ENCODE measurements at regions not wholly inside any gene's neighbourhood (a gene's known extent, or its start where the extent isn't known, plus 50 kb on each side); places are given as distances from the start of the nearest gene placed in this dataset.

DNA sequence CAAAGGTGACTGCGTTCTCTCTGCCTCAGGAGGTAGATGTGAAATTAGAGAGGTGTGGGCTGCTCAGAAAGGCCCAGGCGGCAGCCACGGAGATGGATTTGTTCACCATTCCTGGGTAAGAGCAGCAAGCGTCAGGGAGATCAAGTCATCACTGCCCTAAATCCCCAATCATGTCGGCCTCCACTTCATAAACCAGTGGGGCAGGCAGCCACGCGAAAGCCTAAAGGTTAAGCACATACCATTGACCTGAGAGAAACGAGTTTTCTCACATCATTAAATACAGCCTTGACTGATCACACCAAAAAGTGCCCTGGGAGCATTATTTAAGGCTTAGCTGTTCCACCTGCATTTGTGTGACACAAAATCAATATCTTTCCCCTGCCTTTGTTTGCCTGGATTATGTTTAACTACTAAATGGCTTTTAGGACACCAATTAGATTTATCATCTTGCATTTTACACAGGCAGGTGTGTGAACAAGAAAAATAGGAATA is 50.7 kb upstream of the FOXB1 start:
- no peak for DNase-seq (ENCODE audit: low spot score)

DNA sequence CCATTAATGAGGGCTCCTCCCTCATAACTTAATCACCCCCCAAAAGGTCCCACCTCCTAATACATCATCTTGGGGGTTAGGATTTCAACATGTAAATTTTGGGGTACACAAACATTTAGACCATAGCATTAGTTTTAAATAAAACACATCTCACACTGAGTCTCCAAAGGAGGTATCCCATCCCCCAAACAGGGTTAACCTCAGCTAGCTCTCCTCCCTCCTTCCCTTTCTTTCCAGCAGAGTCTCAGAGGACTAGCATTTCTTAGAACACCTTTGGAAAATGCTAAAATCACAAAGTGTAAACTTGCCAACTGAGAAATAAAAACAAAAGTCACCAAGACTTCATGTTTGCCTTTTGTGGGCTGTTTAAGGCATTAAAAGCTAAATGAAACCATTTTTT is 51.2 kb upstream of the FOXB1 start:
- DNase-seq (ENCODE audit: low spot score): no peak

DNA sequence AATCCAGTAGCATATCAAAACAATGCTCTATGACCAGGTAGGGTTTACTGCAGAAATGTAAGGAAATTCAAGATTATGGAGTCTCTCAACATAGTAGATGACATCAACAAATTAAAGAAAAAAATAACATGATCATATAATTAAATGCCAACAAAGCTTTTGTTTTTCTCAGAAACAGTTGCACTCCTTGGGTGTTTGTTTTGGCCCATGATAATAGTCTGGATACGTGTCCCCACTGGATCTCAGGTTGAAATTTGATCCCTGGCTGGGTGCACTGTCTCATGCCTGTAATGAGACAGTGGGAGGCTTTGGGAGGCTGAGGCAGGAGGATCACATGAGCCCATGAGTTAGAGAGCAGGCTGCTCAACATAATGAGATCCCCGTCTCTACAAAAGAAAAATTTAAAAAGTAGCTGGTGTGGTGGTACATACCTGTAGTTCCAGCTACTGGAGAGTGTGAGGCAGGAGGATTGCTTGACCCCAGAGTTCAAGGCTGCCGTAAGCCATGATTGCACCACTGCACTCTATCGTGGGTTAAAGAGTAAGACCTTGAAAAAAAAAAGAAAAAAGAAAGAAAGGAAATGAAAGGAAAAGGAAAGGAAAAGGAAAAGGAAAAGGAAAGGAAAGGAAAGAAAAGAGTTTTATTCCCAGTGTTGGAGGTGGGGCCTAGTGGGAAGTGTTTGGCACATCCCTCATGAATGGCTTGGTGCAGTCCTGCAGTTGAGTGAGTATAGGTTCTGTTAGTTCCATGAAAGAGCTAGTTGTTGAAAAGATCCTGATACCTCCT is 53.3 kb upstream of the FOXB1 start:
- DNase-seq (ENCODE audit: low spot score): no peak

- no peak for DNase-seq (ENCODE audit: low spot score)
Observed at GRCh38 chr15:59948924-59949613, 55.0 kb upstream of the FOXB1 start.

GRCh38 chr15:59946084-59946483 is 58.0 kb upstream of the FOXB1 start:
- no peak for DNase-seq (ENCODE audit: low spot score)

- no peak for DNase-seq (ENCODE audit: low spot score)
Observed at GRCh38 chr15:59945036-59945435, 59.1 kb upstream of the FOXB1 start.

DNA sequence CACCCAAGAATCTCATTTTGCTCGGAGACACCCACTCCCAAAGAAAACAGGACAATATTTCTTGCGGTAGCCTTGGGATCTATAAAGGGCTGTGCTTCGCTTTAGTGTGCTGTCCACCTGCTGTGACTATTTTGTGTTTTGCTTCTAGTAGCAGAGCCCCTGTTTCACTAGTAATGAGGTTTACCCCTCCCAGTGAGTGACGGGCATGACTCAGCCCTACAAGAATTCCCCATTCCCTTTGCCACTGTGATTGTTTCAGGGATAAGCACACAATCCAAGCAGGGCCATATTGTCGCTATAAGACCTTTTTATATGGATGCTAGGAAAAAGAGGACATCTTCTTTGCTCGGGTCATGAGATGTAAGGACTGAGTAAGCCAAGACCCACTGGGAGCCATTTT is 62.5 kb upstream of the FOXB1 start:
- no peak for DNase-seq (ENCODE audit: low spot score)

GRCh38 chr15:59940928-59941327 is 63.2 kb upstream of the FOXB1 start:
- no peak for DNase-seq (ENCODE audit: low spot score)

DNA sequence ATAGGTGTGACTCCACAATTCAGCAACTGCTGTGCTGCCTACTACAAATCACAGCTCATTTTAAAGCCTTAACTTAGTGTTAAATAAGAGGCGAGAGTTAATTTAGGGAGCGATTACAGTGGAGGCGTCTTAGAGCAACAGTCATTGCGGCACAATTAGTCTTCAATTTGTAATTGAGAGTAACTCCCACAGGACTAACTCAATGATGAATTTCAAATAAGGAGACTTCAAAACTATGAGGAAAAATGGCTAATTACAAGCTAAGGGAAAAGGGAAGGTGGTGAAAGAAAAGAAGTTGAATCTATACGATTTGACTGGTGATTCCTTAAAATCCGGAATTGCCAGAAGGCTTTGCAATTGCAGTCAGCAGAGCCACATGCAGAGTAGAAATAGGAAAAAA is 63.7 kb upstream of the FOXB1 start:
- DNase-seq (ENCODE audit: low spot score): no peak

- no peak for DNase-seq (ENCODE audit: low spot score)
Observed at GRCh38 chr15:59936741-59937140, 67.4 kb upstream of the FOXB1 start.

DNA sequence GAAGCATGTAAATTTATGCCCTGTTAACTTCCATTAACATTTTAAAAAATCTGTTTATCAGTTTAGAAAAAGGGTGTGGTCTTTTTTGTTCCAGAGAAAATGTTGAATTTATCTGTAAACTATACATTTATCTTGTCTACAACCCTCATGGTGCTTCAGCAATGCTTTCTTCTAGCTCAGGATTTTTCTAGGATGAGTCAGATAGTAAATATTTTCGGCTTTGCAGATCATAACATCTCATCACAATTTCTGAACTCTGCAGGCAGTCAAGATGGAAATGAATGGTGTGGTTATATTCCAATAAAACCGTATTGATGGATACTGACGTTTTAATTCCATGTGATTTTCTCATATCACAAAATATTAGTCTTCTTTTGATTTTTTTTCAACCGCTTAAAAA is 70.5 kb upstream of the FOXB1 start:
- no peak for DNase-seq (ENCODE audit: low spot score)

DNA sequence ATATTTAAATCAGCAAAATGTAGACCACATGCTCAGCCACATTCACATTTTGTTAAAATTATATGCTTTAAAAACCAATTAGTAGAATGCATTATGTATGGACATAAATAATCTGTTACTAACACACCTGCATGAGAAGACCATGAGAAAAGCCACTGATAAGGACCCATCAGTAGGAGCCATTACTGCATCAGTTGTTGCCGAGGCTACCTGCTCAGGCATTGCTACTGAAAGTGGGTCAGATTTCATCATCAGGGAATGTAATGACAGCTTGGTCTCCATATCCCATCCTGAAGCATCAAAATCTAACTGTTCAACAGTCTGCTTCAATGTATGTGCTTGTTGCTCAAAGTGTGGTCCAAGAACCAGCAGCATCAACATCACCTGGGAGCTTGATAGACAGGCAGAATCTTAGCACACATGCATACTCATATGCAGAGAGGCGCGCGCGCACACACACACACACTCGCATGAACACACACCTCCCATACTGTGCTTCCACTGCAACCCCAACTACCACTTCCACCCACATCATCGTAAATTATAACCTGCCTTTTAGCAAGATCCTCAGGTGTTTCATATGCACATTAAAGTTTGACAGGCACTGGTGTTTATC is 72.4 kb upstream of the FOXB1 start:
- no peak for DNase-seq (ENCODE audit: low spot score)

DNA sequence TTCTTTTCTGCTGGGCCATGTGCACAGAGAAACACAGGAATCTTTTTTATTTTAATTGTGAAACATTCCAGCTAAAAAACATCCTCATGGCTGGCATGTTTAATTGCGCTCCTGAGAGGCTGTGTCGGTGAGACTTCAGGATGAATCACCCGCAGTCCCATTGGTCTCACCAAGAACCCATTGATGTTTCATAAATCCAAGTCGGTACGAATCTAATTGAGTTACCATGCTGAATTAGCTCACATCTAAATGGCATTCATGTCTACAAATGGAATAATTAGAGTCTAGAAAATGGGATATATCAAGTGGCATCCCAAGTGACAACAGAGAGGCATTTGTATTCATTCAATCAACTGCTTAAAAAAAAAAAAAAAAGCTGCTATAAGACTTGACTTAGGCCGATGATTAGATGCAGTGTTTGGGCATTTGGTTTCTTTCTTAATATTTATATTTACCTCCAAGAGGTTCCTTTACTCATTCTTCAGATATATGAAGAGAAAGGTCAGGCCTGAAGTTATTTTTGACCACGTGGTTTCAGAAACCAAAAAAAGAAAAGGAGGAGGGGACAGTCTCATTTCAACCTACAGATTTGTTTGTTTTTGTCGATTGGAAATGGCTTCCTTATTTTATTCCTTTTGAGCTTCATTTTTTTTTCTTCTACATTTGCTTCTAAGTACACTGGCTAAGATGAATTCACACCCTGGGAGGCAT is 79.1 kb upstream of the FOXB1 start:
- no peak for DNase-seq (ENCODE audit: low spot score)

DNA sequence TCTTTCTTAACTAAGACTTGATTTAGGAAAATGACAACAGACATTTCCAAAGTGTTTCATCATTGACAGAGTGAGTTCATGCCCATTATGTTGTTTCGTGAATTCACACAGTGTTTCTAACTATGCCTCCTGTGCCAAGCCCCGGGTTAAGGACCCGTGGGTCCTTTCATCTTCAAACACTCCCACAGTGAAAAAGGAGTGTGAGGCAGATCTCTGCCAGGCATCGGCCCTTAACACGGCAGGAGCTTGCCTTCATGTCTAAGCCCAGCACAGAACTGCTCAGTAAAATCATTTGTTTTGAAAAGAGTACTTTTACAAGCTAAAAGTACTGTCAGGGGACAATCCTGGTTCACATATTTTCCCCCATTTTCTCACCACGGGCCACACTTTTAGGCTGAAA is 80.0 kb upstream of the FOXB1 start:
- no peak for DNase-seq (ENCODE audit: low spot score)

GRCh38 chr15:59923508-59923907 is 80.6 kb upstream of the FOXB1 start:
- no peak for DNase-seq (ENCODE audit: low spot score)

- no peak for DNase-seq (ENCODE audit: low spot score)
Observed at GRCh38 chr15:59918994-59919951, 84.8 kb upstream of the FOXB1 start.

- DNase-seq (ENCODE audit: low spot score): peak; percentile 29
Observed at GRCh38 chr15:59917504-59918157, 86.5 kb upstream of the FOXB1 start.

- DNase-seq (ENCODE audit: low spot score): no peak
Observed at GRCh38 chr15:59906046-59906445, 98.1 kb upstream of the FOXB1 start.

GRCh38 chr15:59905176-59905575 is 98.9 kb upstream of the FOXB1 start:
- no peak for DNase-seq (ENCODE audit: low spot score)

DNA sequence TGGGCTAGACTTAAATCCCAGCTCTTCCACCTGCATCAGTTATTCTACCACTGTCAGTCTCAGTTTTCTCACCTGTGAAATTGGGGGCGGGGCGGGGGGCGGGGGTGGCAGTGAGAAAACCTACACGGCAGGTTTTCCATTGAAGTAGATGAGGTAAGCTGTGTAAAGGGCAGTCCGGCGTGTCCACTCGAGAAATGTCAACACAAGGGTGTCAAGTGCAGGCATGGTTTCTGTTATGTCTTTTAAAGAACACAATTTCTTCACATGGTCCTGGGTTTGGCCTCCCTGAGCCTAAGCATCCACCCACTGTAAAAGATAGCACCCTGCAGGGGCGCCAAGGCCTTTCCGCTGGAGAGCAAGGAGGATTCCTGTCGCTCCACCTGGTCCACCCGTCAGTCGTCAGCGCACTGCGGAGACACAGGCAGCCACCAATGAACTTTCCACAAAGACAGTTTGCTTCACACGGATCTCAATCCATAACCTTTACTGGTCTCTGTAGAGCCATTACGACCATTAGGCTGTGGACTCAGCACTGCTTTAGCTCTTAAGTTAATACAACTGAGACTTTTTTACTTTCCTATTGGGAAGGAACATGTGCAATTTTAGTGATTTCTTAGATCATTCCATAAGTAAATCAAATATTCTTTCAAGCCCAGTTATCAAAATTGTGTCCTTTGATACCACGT is 99.5 kb upstream of the FOXB1 start:
- no peak for DNase-seq (ENCODE audit: low spot score)

All from pons (tissue), 1 donor.